AG09319 (cell line): ENCODE measurements at regions not wholly inside any gene's neighbourhood (a gene's known extent, or its start where the extent isn't known, plus 50 kb on each side); places are given as distances from the start of the nearest gene placed in this dataset.

Experiments
- DNase-seq: peaks from one replicate; pipeline ENCODE4 v3.0.0-alpha.2; 2010; ENCODE audit warnings: low read depth; ENCODE audit errors: extremely low read depth
- CTCF ChIP-seq: IDR thresholded peaks from 2 replicates; pipeline ENCODE4 v1.5.1; 2011; ENCODE audit warnings: low read depth, mild to moderate bottlenecking, inconsistent platforms, low read length, moderate library complexity

- TF ChIP-seq CTCF: no peak
- no peak for DNase-seq
Observed at GRCh38 chr10:10540398-10540797, 477.3 kb upstream of the CELF2 start.

GRCh38 chr10:10542477-10542876 is 475.2 kb upstream of the CELF2 start:
- DNase-seq: no peak
- no peak for TF ChIP-seq CTCF

GRCh38 chr10:10544890-10545289 is 472.8 kb upstream of the CELF2 start:
- TF ChIP-seq CTCF: no peak
- DNase-seq: no peak

- no peak for TF ChIP-seq CTCF
- DNase-seq: no peak
Observed at GRCh38 chr10:10545771-10546170, 471.9 kb upstream of the CELF2 start.

- no peak for DNase-seq
- TF ChIP-seq CTCF: no peak
Observed at GRCh38 chr10:10551596-10552301, 465.9 kb upstream of the CELF2 start.

GRCh38 chr10:10552948-10553347 is 464.7 kb upstream of the CELF2 start:
- TF ChIP-seq CTCF: no peak
- no peak for DNase-seq

- DNase-seq: peak; percentile 20
- no peak for TF ChIP-seq CTCF
Observed at GRCh38 chr10:10564081-10564794, 453.4 kb upstream of the CELF2 start.
